ENCODE measurements at regions not wholly inside any gene's neighbourhood (a gene's known extent, or its start where the extent isn't known, plus 50 kb on each side); places are given as distances from the start of the nearest gene placed in this dataset.

- peak in 1 of 2 donors; percentile 32 for DNase-seq
- intact Hi-C loops (cut with DNase I, micrococcal nuclease) = no loop called here
- peak; percentile 51 for ATAC-seq
Observed at GRCh38 chr11:119880873-119881272, 151.9 kb upstream of the NECTIN1 start.

- peak in 1 of 2 donors; percentile 23 for DNase-seq
- ATAC-seq = peak; percentile 62
- intact Hi-C loops (cut with DNase I, micrococcal nuclease) = no loop called here
Observed at GRCh38 chr11:119880143-119880542, 151.1 kb upstream of the NECTIN1 start.

- ATAC-seq (peak; percentile 65), DNase-seq (no peak)
- intact Hi-C loops (cut with DNase I, micrococcal nuclease) = no loop called here
Observed at GRCh38 chr11:119878990-119879389, 150.0 kb upstream of the NECTIN1 start.

- ATAC-seq = no peak
- intact Hi-C loops (cut with DNase I, micrococcal nuclease) = no loop called here
- DNase-seq = no peak
Observed at GRCh38 chr11:119876841-119877240, 147.8 kb upstream of the NECTIN1 start.

GRCh38 chr11:119875841-119876600 is 147.0 kb upstream of the NECTIN1 start:
- intact Hi-C loops (cut with DNase I, micrococcal nuclease) = no loop called here
- ATAC-seq = no peak
- no peak for DNase-seq

GRCh38 chr11:119874660-119875238 is 145.7 kb upstream of the NECTIN1 start:
- intact Hi-C loops (cut with DNase I, micrococcal nuclease) = no loop called here
- no peak for ATAC-seq
- no peak for DNase-seq

GRCh38 chr11:119873761-119874421 is 144.9 kb upstream of the NECTIN1 start:
- intact Hi-C loops (cut with DNase I, micrococcal nuclease) = no loop called here
- DNase-seq (no peak), ATAC-seq (no peak)

- DNase-seq = no peak
- intact Hi-C loops (cut with DNase I, micrococcal nuclease) = no loop called here
Observed at GRCh38 chr11:119872611-119873310, 143.8 kb upstream of the NECTIN1 start.

GRCh38 chr11:119865661-119866156 is 136.7 kb upstream of the NECTIN1 start:
- ATAC-seq (peak; percentile 26), DNase-seq (peak in 1 of 2 donors; percentile 20)
- intact Hi-C loops (cut with DNase I, micrococcal nuclease) = no loop called here

More at GRCh38 chr11:119872611-119873310, 143.8 kb upstream of the NECTIN1 start:
- ATAC-seq = no peak

GRCh38 chr11:119864836-119865235 is 135.8 kb upstream of the NECTIN1 start:
- intact Hi-C loops (cut with DNase I, micrococcal nuclease) = no loop called here
- DNase-seq = no peak
- no peak for ATAC-seq

GRCh38 chr11:119863851-119864601 is 135.0 kb upstream of the NECTIN1 start:
- intact Hi-C loops (cut with DNase I, micrococcal nuclease) = no loop called here
- ATAC-seq = peak; percentile 96
- peak; percentile 84 to 92 for DNase-seq

- ATAC-seq (no peak), DNase-seq (no peak)
- intact Hi-C loops (cut with DNase I, micrococcal nuclease) = no loop called here
Observed at GRCh38 chr11:119863236-119863635, 134.2 kb upstream of the NECTIN1 start.

GRCh38 chr11:119861160-119861559 is 132.2 kb upstream of the NECTIN1 start:
- intact Hi-C loops (cut with DNase I, micrococcal nuclease) = no loop called here
- no peak for ATAC-seq
- DNase-seq = no peak

- intact Hi-C loops (cut with DNase I, micrococcal nuclease) = no loop called here
- no peak for ATAC-seq
- no peak for DNase-seq
Observed at GRCh38 chr11:119860561-119861094, 131.6 kb upstream of the NECTIN1 start.

GRCh38 chr11:119859684-119860083 is 130.7 kb upstream of the NECTIN1 start:
- ATAC-seq (no peak), DNase-seq (no peak)
- intact Hi-C loops (cut with DNase I, micrococcal nuclease) = no loop called here

GRCh38 chr11:119858288-119858687 is 129.3 kb upstream of the NECTIN1 start:
- DNase-seq (no peak), ATAC-seq (no peak)
- intact Hi-C loops (cut with DNase I, micrococcal nuclease) = no loop called here

GRCh38 chr11:119856681-119857485 is 127.9 kb upstream of the NECTIN1 start:
- DNase-seq (no peak), ATAC-seq (no peak)
- intact Hi-C loops (cut with DNase I, micrococcal nuclease) = no loop called here

- intact Hi-C loops (cut with DNase I, micrococcal nuclease) = no loop called here
- no peak for DNase-seq
- no peak for ATAC-seq
Observed at GRCh38 chr11:119855066-119855465, 126.1 kb upstream of the NECTIN1 start.

All from left colon (tissue), 2 donors.